CD4-positive, alpha-beta T cell (primary cell): ENCODE measurements at regions not wholly inside any gene's neighbourhood (a gene's known extent, or its start where the extent isn't known, plus 50 kb on each side); places are given as distances from the start of the nearest gene placed in this dataset.

ENCODE experiments used
- ATAC-seq: fragments of 200-7000 bp; cut with Tn5 transposase; one replicate; pipeline ENCODE4 v1.10.0; 2022; ENCODE audit warnings: mild to moderate bottlenecking; ENCODE audit not compliant: poor library complexity
- CTCF ChIA-PET: fragments of 350-600 bp; sonication (Branson Sonifier 250); formaldehyde crosslinking; loops from one replicate; lab custom pipeline; 2021; ENCODE audit warnings: antibody characterized with exemption, inconsistent platforms; lab: Charles Lee
- POLR2A ChIA-PET: fragments of 350-600 bp; sonication (Branson Sonifier 250); formaldehyde crosslinking; loops from one replicate; lab custom pipeline; 2021; ENCODE audit warnings: antibody characterized with exemption, inconsistent platforms; lab: Charles Lee
- DNase-seq, 14 experiments: peaks; one replicate each; pipeline ENCODE4 v3.0.0-alpha.2; 2013 to 2020; ENCODE audit warnings: mixed read lengths in 2 of 14
- H3K27ac ChIP-seq, 2 donors: one replicate each; pipeline versions ENCODE4 v1.5.1 to v1.7.0; 2013; ENCODE audit warnings: low read length in 2 of 2, low read depth in 1 of 2, mild to moderate bottlenecking in 1 of 2
- H3K27me3 ChIP-seq, 2 experiments: 1 replicate in 1 of 2; 2 replicates in 1 of 2; pipeline versions ENCODE4 v1.6.1 to v1.7.0; 2013; ENCODE audit warnings: low read length in 2 of 2, control low read depth in 1 of 2, mild to moderate bottlenecking in 1 of 2, moderate library complexity in 1 of 2; ENCODE audit not compliant: insufficient read depth in 2 of 2, control insufficient read depth in 1 of 2
- H3K36me3 ChIP-seq: one replicate; pipeline ENCODE4 v1.6.1; 2013; ENCODE audit warnings: low read length, control low read depth; ENCODE audit not compliant: insufficient read depth
- H3K4me1 ChIP-seq: one replicate; pipeline ENCODE4 v1.6.1; 2013; ENCODE audit warnings: low read length, control low read depth; ENCODE audit not compliant: insufficient read depth
- H3K4me3 ChIP-seq: one replicate; pipeline ENCODE4 v1.5.1; 2013; ENCODE audit warnings: mild to moderate bottlenecking, low read length, moderate library complexity
- H3K9me3 ChIP-seq, 2 experiments: 1 replicate in 1 of 2; 2 replicates in 1 of 2; pipeline versions ENCODE4 v1.6.1 to v1.7.0; 2013; ENCODE audit warnings: low read length in 2 of 2, mild to moderate bottlenecking in 2 of 2, control low read depth in 1 of 2, moderate library complexity in 1 of 2; ENCODE audit not compliant: control insufficient read depth in 1 of 2, insufficient read depth in 1 of 2
- H3K27ac Mint-ChIP-seq: one replicate; pipeline ENCODE4 v1.8.0; 2020; ENCODE audit warnings: mixed read lengths
- H3K27me3 Mint-ChIP-seq: one replicate; pipeline ENCODE4 v1.8.0; 2021; ENCODE audit warnings: mixed read lengths
- H3K36me3 Mint-ChIP-seq: one replicate; pipeline ENCODE4 v1.8.0; 2021; ENCODE audit warnings: low read depth, mixed read lengths
- H3K4me1 Mint-ChIP-seq: one replicate; pipeline ENCODE4 v1.8.0; 2021; ENCODE audit warnings: low read depth, mixed read lengths
- H3K4me3 Mint-ChIP-seq: one replicate; pipeline ENCODE4 v1.8.0; 2020; ENCODE audit warnings: mild to moderate bottlenecking, mixed read lengths
- H3K9me3 Mint-ChIP-seq: one replicate; pipeline ENCODE4 v1.8.0; 2020; ENCODE audit warnings: mixed read lengths
- intact Hi-C, 2 experiments: fragments of 100-400 bp; cut with DNase I in 1 of 2; cut with micrococcal nuclease in 1 of 2; formaldehyde crosslinking; loops; one replicate each; pipeline versions ENCODE4 v1.15.1 to v1.9.0; 2023 to 2025; cut with DNase I, micrococcal nuclease
- TF ChIP-seq, protein P1 (sequence below): fragments of 200-600 bp; IDR thresholded peaks from one replicate; pipeline ENCODE4 v1.8.0; 2022; ENCODE audit warnings: antibody characterized with exemption, mild to moderate bottlenecking

DNA sequence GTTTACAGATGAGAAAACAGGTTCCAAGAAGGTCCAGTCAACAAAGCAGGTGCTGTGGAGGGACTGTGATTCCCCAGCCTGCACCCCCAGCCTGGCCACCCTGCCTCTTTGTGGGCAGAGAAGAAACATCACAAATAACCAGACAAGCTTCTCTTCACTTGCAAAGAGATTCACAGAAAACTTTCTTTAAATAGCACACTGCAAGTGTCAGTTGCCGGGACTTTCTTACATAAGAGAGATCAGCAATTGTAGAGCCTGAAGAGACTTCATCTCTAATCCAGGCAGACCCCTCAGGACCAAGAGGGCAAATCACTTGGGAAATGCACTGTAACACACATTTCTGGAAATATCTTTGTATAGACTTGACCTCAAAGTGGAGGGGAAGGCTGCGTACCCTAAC is 207.9 kb upstream of the CHRNA7 start:
- Mint-ChIP-seq H3K4me1 (no peaks in the 10 kb centered on the region), H3K4me3 (no peak overlapping the region), H3K9me3 (no peaks in the 10 kb centered on the region), H3K27me3 (peaks cover 12% of the 10 kb centered on the region), H3K36me3 (no peaks in the 10 kb centered on the region), H3K27ac (no peak overlapping the region)
- no peaks in the 10 kb centered on the region for H3K4me1 ChIP-seq
- intact Hi-C loops = no loop called here
- H3K36me3 ChIP-seq = no peaks in the 10 kb centered on the region
- no peak overlapping the region for H3K27ac ChIP-seq
- ATAC-seq (no peak), DNase-seq (no peak)
- POLR2A ChIA-PET = no interaction called here
- no peak overlapping the region for H3K4me3 ChIP-seq
- H3K9me3 ChIP-seq = peaks cover 0 to 4% of the 10 kb centered on the region in 2 experiments
- CTCF ChIA-PET = no interaction called here
- TF ChIP-seq, protein P1, sequence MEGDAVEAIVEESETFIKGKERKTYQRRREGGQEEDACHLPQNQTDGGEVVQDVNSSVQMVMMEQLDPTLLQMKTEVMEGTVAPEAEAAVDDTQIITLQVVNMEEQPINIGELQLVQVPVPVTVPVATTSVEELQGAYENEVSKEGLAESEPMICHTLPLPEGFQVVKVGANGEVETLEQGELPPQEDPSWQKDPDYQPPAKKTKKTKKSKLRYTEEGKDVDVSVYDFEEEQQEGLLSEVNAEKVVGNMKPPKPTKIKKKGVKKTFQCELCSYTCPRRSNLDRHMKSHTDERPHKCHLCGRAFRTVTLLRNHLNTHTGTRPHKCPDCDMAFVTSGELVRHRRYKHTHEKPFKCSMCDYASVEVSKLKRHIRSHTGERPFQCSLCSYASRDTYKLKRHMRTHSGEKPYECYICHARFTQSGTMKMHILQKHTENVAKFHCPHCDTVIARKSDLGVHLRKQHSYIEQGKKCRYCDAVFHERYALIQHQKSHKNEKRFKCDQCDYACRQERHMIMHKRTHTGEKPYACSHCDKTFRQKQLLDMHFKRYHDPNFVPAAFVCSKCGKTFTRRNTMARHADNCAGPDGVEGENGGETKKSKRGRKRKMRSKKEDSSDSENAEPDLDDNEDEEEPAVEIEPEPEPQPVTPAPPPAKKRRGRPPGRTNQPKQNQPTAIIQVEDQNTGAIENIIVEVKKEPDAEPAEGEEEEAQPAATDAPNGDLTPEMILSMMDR = no peak
- peaks cover 0 to 9% of the 10 kb centered on the region in 2 experiments for H3K27me3 ChIP-seq

DNA sequence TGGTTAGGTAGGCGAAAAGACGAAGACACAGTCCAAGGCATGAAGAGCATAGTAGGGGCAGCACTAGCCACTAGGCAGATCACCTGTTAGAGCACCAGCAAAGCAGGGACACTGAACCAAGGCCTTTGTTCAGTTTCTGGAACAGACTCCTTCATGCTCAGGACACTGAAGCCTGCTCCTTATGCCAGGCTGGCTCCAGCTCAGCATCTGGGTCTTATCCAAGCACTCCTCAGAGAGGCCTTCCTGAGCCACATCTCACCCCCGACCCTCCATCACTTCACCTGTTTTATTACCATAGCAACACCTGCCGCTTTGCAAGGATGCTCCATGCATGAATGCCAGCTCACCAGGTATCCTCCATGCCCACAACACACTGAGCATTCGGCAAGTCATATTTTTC is 206.3 kb upstream of the CHRNA7 start:
- DNase-seq (no peak), ATAC-seq (no peak)
- no peak overlapping the region for H3K4me3 Mint-ChIP-seq
- no peaks in the 10 kb centered on the region for H3K4me1 ChIP-seq
- no peak overlapping the region for H3K27ac ChIP-seq
- POLR2A ChIA-PET = no interaction called here
- TF ChIP-seq, protein P1 = no peak
- H3K4me3 ChIP-seq = no peak overlapping the region
- H3K4me1 Mint-ChIP-seq = no peaks in the 10 kb centered on the region
- CTCF ChIA-PET = no interaction called here
- H3K27ac Mint-ChIP-seq = no peak overlapping the region
- intact Hi-C loops = no loop called here
- H3K27me3 ChIP-seq = peaks cover 0 to 7% of the 10 kb centered on the region in 2 experiments
- no peaks in the 10 kb centered on the region for H3K9me3 Mint-ChIP-seq
- H3K36me3 ChIP-seq = no peaks in the 10 kb centered on the region
- peaks cover 0 to 4% of the 10 kb centered on the region in 2 experiments for H3K9me3 ChIP-seq
- H3K27me3 Mint-ChIP-seq = peaks cover 19% of the 10 kb centered on the region
- H3K36me3 Mint-ChIP-seq = no peaks in the 10 kb centered on the region

DNA sequence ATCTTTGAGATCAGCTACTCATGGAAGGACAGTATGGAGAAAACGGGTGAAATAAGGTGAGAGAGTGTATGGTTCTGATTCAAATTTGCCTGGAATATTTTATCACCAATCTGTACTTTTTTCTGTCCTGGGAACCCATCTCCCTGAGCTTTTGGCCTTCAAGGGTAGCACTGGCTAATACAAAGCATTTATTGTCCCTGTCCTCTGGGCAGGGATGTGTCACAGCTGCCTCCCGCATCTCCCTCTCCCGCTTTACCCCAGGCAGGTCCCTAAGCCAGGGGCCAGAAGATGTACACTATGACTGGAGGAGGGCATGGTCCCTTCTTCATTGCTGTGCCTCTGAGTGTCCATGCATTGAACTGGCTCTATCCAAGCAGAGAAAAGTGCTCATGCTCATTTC is 201.7 kb upstream of the CHRNA7 start:
- DNase-seq (no peak), ATAC-seq (no peak)
- Histone ChIP-seq H3K27ac (no peak overlapping the region), H3K27me3 (peaks cover 0 to 9% of the 10 kb centered on the region in 2 experiments), H3K9me3 (no peaks in the 10 kb centered on the region), H3K4me1 (no peaks in the 10 kb centered on the region), H3K4me3 (no peak overlapping the region), H3K36me3 (no peaks in the 10 kb centered on the region)
- Mint-ChIP-seq H3K27me3 (peaks cover 24% of the 10 kb centered on the region), H3K36me3 (no peaks in the 10 kb centered on the region), H3K9me3 (no peaks in the 10 kb centered on the region), H3K27ac (no peak overlapping the region), H3K4me3 (no peak overlapping the region), H3K4me1 (no peaks in the 10 kb centered on the region)
- ChIA-PET CTCF (no interaction called here), POLR2A (no interaction called here)
- TF ChIP-seq, protein P1 = no peak
- intact Hi-C loops = no loop called here
